HepG2 (cell line): ENCODE measurements at regions not wholly inside any gene's neighbourhood (a gene's known extent, or its start where the extent isn't known, plus 50 kb on each side); places are given as distances from the start of the nearest gene placed in this dataset.

Experiments used
- NR2F1 ChIP-seq, 2 experiments: fragments of 450-650 bp in 1 of 2; formaldehyde crosslinking in 1 of 2; IDR thresholded peaks; 2 replicates each; pipeline versions ENCODE4 v1.5.0 to v1.6.1; 2016 to 2020; ENCODE audit warnings: mild to moderate bottlenecking in 1 of 2, missing compliant biosample characterization in 1 of 2, missing genetic modification reagents in 1 of 2, moderate library complexity in 1 of 2
- SALL1 ChIP-seq: sonication (generic); formaldehyde crosslinking; IDR thresholded peaks from 2 replicates; pipeline ENCODE4 v1.8.0; 2022; ENCODE audit warnings: mild to moderate bottlenecking, missing genetic modification reagents
- SKI ChIP-seq: fragments of 450-650 bp; IDR thresholded peaks from one replicate; pipeline ENCODE4 v1.6.1; 2018; ENCODE audit warnings: mild to moderate bottlenecking; ENCODE audit not compliant: partially characterized antibody
- STAG1 ChIP-seq: sonication (generic); formaldehyde crosslinking; IDR thresholded peaks from 2 replicates; pipeline ENCODE4 v1.4.0; 2020; ENCODE audit warnings: missing genetic modification reagents
- TOE1 ChIP-seq: sonication (generic); formaldehyde crosslinking; IDR thresholded peaks from 2 replicates; pipeline ENCODE4 v1.4.0; 2020; ENCODE audit warnings: mild to moderate bottlenecking, missing genetic modification reagents
- ZFP36L2 ChIP-seq: sonication (generic); formaldehyde crosslinking; IDR thresholded peaks from 2 replicates; pipeline ENCODE4 v1.4.0; 2020; ENCODE audit warnings: missing genetic modification reagents
- ZNF124 ChIP-seq: sonication (generic); formaldehyde crosslinking; IDR thresholded peaks from 2 replicates; pipeline ENCODE4 v1.4.0; 2020; ENCODE audit warnings: missing genetic modification reagents
- ZNF180 ChIP-seq: sonication (generic); formaldehyde crosslinking; IDR thresholded peaks from 2 replicates; pipeline ENCODE4 v1.4.0; 2020; ENCODE audit warnings: low read depth, missing genetic modification reagents, borderline replicate concordance
- ZNF329 ChIP-seq: sonication (generic); formaldehyde crosslinking; IDR thresholded peaks from 2 replicates; pipeline ENCODE4 v1.9.0; 2021; ENCODE audit warnings: low read depth, mild to moderate bottlenecking, missing genetic modification reagents
- ZNF777 ChIP-seq: sonication (generic); formaldehyde crosslinking; IDR thresholded peaks from 2 replicates; pipeline ENCODE4 v1.4.0; 2020; ENCODE audit warnings: missing genetic modification reagents
- TF ChIP-seq, protein P1 (sequence below), 2 experiments: sonication (generic) in 1 of 2; formaldehyde crosslinking in 1 of 2; IDR thresholded peaks; 2 replicates each; pipeline versions ENCODE4 v1.5.1 to v1.6.1; 2011 to 2020; ENCODE audit warnings: borderline replicate concordance in 1 of 2, low read depth in 1 of 2, low read length in 1 of 2, mild to moderate bottlenecking in 1 of 2, missing genetic modification reagents in 1 of 2, moderate library complexity in 1 of 2
- TF ChIP-seq, protein P2 (sequence below): sonication (generic); formaldehyde crosslinking; IDR thresholded peaks from 2 replicates; pipeline ENCODE4 v1.8.1; 2023; ENCODE audit warnings: missing genetic modification reagents, inconsistent platforms, borderline replicate concordance
- TF ChIP-seq, protein P3 (sequence below): sonication (generic); formaldehyde crosslinking; IDR thresholded peaks from 2 replicates; pipeline ENCODE4 v1.4.0; 2020; ENCODE audit warnings: mild to moderate bottlenecking, missing genetic modification reagents

DNA sequence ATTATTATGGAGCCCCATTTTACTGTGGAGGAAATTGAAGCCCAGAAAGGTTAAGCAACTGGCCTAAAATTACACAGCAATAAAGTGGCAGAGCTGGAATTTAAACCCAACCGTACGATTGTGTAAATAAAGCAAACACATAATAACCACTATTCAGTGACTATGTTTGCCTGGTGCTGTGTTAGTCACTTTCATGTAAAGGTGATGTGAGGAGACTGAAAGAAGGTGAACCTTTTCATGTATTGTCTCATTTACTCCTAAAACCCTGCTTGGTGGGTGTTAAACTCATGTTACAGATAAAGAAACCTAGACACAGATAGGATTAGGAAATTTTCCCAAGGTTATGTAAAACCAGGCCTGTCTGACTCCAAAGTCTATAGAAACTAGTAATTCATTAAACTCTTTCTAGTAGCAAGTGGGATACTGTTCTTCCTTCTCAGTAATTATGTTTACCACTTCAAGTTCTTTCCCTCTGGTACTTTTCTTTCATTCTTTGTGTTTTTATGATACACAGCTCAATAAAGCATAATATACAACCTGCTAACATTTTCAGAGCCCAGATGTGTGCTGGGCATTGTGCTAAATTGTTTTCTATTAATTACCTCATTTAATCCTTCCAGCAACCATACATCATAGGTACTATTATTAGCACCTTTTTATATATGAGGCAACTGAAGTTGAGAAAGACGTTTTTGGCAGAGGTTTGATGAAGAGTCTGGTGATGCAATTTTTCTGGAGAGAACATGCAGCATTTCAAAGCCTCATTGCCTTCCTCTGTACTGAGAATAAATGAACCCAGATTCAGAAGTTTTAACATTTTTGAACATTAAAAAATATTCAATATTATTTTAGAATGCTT is 202.7 kb downstream of the SPRY1 start (continued):
- TF ChIP-seq, protein P1, sequence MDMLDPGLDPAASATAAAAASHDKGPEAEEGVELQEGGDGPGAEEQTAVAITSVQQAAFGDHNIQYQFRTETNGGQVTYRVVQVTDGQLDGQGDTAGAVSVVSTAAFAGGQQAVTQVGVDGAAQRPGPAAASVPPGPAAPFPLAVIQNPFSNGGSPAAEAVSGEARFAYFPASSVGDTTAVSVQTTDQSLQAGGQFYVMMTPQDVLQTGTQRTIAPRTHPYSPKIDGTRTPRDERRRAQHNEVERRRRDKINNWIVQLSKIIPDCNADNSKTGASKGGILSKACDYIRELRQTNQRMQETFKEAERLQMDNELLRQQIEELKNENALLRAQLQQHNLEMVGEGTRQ (IDR thresholded peaks at IDR 0.05; ENCODE audit: low read depth, low read length): no peak
- TF ChIP-seq, protein P1 (CRISPR knock-in tag; IDR thresholded peaks at IDR 0.05; ENCODE audit: borderline replicate concordance): no peak
- TF ChIP-seq, protein P2, sequence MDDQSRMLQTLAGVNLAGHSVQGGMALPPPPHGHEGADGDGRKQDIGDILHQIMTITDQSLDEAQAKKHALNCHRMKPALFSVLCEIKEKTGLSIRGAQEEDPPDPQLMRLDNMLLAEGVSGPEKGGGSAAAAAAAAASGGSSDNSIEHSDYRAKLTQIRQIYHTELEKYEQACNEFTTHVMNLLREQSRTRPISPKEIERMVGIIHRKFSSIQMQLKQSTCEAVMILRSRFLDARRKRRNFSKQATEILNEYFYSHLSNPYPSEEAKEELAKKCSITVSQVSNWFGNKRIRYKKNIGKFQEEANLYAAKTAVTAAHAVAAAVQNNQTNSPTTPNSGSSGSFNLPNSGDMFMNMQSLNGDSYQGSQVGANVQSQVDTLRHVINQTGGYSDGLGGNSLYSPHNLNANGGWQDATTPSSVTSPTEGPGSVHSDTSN: no peak
- TF ChIP-seq SALL1: peak; percentile 25; the same call in 1 of the 2 replicates
- TF ChIP-seq, protein P3, sequence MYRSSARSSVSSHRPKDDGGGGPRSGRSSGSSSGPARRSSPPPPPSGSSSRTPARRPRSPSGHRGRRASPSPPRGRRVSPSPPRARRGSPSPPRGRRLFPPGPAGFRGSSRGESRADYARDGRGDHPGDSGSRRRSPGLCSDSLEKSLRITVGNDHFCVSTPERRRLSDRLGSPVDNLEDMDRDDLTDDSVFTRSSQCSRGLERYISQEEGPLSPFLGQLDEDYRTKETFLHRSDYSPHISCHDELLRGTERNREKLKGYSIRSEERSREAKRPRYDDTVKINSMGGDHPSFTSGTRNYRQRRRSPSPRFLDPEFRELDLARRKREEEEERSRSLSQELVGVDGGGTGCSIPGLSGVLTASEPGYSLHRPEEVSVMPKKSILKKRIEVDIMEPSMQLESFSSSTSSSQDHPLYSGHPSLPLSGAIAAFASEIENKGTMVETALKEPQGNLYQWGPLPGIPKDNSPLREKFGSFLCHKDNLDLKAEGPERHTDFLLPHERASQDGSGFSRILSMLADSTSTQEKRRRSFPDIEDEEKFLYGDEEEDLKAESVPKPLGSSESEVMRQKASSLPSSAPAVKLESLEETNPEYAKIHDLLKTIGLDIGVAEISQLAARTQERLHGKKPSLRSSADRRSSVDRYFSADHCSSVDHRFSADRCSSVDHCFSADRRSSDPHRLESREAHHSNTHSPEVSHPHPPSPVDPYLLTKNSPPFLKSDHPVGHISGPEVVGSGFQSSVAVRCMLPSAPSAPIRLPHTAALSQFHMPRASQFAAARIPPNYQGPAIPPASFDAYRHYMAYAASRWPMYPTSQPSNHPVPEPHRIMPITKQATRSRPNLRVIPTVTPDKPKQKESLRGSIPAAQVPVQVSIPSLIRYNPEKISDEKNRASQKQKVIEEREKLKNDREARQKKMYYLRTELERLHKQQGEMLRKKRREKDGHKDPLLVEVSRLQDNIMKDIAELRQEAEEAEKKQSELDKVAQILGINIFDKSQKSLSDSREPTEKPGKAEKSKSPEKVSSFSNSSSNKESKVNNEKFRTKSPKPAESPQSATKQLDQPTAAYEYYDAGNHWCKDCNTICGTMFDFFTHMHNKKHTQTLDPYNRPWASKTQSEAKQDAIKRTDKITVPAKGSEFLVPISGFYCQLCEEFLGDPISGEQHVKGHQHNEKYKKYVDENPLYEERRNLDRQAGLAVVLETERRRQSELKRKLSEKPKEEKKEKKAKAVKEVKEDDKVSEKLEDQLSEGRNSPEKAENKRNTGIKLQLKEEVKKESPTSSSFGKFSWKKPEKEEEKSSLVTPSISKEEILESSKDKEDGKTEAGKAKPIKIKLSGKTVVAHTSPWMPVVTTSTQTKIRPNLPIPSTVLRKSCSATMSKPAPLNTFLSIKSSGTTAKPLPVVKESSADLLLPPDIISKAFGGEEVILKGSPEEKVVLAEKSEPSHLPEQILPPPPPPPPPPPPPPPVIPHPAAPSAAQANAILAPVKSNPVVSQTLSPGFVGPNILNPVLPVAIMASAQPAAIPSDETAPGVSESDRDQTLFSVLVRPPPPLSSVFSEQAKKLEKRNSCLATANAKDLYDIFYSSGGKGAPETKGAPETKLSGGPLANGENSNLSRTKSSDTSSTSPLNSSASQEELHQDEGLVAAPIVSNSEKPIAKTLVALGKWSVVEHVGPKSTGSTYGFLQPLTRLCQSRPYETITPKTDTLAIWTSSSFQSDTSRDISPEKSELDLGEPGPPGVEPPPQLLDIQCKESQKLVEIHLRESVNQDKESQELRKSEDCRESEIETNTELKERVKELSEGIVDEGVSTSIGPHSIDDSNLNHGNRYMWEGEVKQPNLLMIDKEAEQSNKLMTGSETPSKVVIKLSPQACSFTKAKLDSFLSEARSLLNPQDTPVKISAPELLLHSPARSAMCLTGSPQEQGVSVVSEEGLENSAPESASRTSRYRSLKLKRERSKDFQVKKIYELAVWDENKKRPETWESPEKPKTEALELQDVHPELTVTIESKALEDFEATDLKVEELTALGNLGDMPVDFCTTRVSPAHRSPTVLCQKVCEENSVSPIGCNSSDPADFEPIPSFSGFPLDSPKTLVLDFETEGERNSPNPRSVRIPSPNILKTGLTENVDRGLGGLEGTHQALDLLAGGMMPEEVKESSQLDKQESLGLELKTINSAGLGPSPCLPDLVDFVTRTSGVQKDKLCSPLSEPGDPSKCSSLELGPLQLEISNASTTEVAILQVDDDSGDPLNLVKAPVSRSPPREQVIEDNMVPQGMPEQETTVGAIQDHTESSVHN (CRISPR knock-in tag): no peak
- TF ChIP-seq ZNF329 (CRISPR knock-in tag): no peak
- no peak for TF ChIP-seq ZNF180 (CRISPR knock-in tag)
- no peak for TF ChIP-seq NR2F1 (CRISPR knock-in tag; IDR thresholded peaks at IDR 0.05)
- TF ChIP-seq STAG1 (CRISPR knock-in tag): peak; percentile 32
- TF ChIP-seq ZNF124: no peak
- no peak for TF ChIP-seq ZFP36L2 (CRISPR knock-in tag)
- TF ChIP-seq ZNF777 (CRISPR knock-in tag): no peak; the same call in 1 of the 2 replicates
- peak; percentile 98 for TF ChIP-seq SKI
- no peak for TF ChIP-seq TOE1 (CRISPR knock-in tag)
